ENCODE measurements at regions not wholly inside any gene's neighbourhood (a gene's known extent, or its start where the extent isn't known, plus 50 kb on each side); places are given as distances from the start of the nearest gene placed in this dataset.

GRCh38 chr4:129167640-129168260, 71.8 kb downstream of the C4orf33 start:
- DNase-seq (ENCODE audit: low spot score): no peak
- ATAC-seq: no peak
- intact Hi-C loops (cut with DNase I): no loop called here

- intact Hi-C loops (cut with DNase I): no loop called here
- DNase-seq (ENCODE audit: low spot score): no peak
- ATAC-seq: no peak
These were observed 76.2 kb downstream of the C4orf33 start for GRCh38 chr4:129172181-129172580.

GRCh38 chr4:129176864-129177263, 80.9 kb downstream of the C4orf33 start:
- intact Hi-C loops (cut with DNase I): no loop called here
- ATAC-seq (no peak), DNase-seq (ENCODE audit: low spot score) (no peak)

GRCh38 chr4:129179276-129179675, 83.3 kb downstream of the C4orf33 start:
- intact Hi-C loops (cut with DNase I): no loop called here
- DNase-seq (ENCODE audit: low spot score) (no peak), ATAC-seq (no peak)

GRCh38 chr4:129189630-129190029, 93.7 kb downstream of the C4orf33 start:
- peak; percentile 65 for ATAC-seq
- intact Hi-C loops (cut with DNase I): no loop called here
- no peak for DNase-seq (ENCODE audit: low spot score)

GRCh38 chr4:129193357-129194100, 97.6 kb downstream of the C4orf33 start:
- ATAC-seq (no peak), DNase-seq (ENCODE audit: low spot score) (no peak)
- intact Hi-C loops (cut with DNase I): no loop called here

- ATAC-seq (no peak), DNase-seq (ENCODE audit: low spot score) (no peak)
- intact Hi-C loops (cut with DNase I): no loop called here
These were observed 112.5 kb downstream of the C4orf33 start for GRCh38 chr4:129208481-129208880.

GRCh38 chr4:129213692-129214091, 117.7 kb downstream of the C4orf33 start:
- ATAC-seq: no peak
- no peak for DNase-seq (ENCODE audit: low spot score)
- intact Hi-C loops (cut with DNase I): no loop called here

GRCh38 chr4:129218360-129218759, 122.4 kb downstream of the C4orf33 start:
- ATAC-seq (peak; percentile 67), DNase-seq (ENCODE audit: low spot score) (no peak)
- intact Hi-C loops (cut with DNase I): no loop called here

GRCh38 chr4:129218897-129219296, 122.9 kb downstream of the C4orf33 start:
- ATAC-seq (no peak), DNase-seq (ENCODE audit: low spot score) (no peak)
- intact Hi-C loops (cut with DNase I): no loop called here

- DNase-seq (ENCODE audit: low spot score): no peak
- no peak for ATAC-seq
- intact Hi-C loops (cut with DNase I): no loop called here
These were observed 124.3 kb downstream of the C4orf33 start for GRCh38 chr4:129220254-129220653.

- DNase-seq (ENCODE audit: low spot score) (no peak), ATAC-seq (no peak)
- intact Hi-C loops (cut with DNase I): no loop called here
These were observed 128.0 kb downstream of the C4orf33 start for GRCh38 chr4:129223945-129224344.

- ATAC-seq: no peak
- DNase-seq (ENCODE audit: low spot score): no peak
- intact Hi-C loops (cut with DNase I): no loop called here
These were observed 134.9 kb downstream of the C4orf33 start for GRCh38 chr4:129230846-129231245.

- no peak for DNase-seq (ENCODE audit: low spot score)
- intact Hi-C loops (cut with DNase I): no loop called here
- no peak for ATAC-seq
These were observed 136.1 kb downstream of the C4orf33 start for GRCh38 chr4:129231945-129232588.

GRCh38 chr4:129232589-129233337, 136.8 kb downstream of the C4orf33 start:
- DNase-seq (ENCODE audit: low spot score): no peak
- intact Hi-C loops (cut with DNase I): no loop called here
- ATAC-seq: no peak

- intact Hi-C loops (cut with DNase I): no loop called here
- no peak for ATAC-seq
These were observed 137.7 kb downstream of the C4orf33 start for GRCh38 chr4:129233691-129234090.

GRCh38 chr4:129236351-129236750, 140.4 kb downstream of the C4orf33 start:
- no peak for DNase-seq (ENCODE audit: low spot score)
- intact Hi-C loops (cut with DNase I): no loop called here
- no peak for ATAC-seq

More at GRCh38 chr4:129233691-129234090, 137.7 kb downstream of the C4orf33 start:
- no peak for DNase-seq (ENCODE audit: low spot score)

GRCh38 chr4:129239088-129239487, 143.1 kb downstream of the C4orf33 start:
- DNase-seq (ENCODE audit: low spot score) (peak; percentile 61), ATAC-seq (peak; percentile 88)
- intact Hi-C loops (cut with DNase I): no loop called here

GRCh38 chr4:129240816-129241215, 144.9 kb downstream of the C4orf33 start:
- intact Hi-C loops (cut with DNase I): no loop called here
- DNase-seq (ENCODE audit: low spot score) (no peak), ATAC-seq (peak; percentile 28)

- DNase-seq (ENCODE audit: low spot score) (no peak), ATAC-seq (no peak)
- intact Hi-C loops (cut with DNase I): no loop called here
These were observed 150.2 kb downstream of the C4orf33 start for GRCh38 chr4:129246145-129246544.

All from sciatic nerve (tissue), 2 donors.